Nephron progenitor cell (in vitro differentiated cells): ENCODE measurements at regions not wholly inside any gene's neighbourhood (a gene's known extent, or its start where the extent isn't known, plus 50 kb on each side); places are given as distances from the start of the nearest gene placed in this dataset.

Source experiments
- DNase-seq: peaks from one replicate; pipeline ENCODE4 v3.0.0; 2021
- H3K27ac Mint-ChIP-seq: 2 replicates; pipeline ENCODE4 v1.8.0; 2021; ENCODE audit warnings: mild to moderate bottlenecking, moderate library complexity, mixed read lengths
- H3K27me3 Mint-ChIP-seq: 2 replicates; pipeline ENCODE4 v1.8.0; 2021; ENCODE audit warnings: mild to moderate bottlenecking, low read depth, mixed read lengths; ENCODE audit not compliant: poor library complexity
- H3K36me3 Mint-ChIP-seq: 2 replicates; pipeline ENCODE4 v1.8.0; 2021; ENCODE audit warnings: low read depth, mixed read lengths
- H3K4me1 Mint-ChIP-seq: 2 replicates; pipeline ENCODE4 v1.8.0; 2021; ENCODE audit warnings: mixed read lengths
- H3K4me3 Mint-ChIP-seq: 2 replicates; pipeline ENCODE4 v1.8.0; 2021; ENCODE audit warnings: mild to moderate bottlenecking, moderate library complexity, mixed read lengths
- H3K9me3 Mint-ChIP-seq: 2 replicates; pipeline ENCODE4 v1.8.0; 2021; ENCODE audit warnings: mild to moderate bottlenecking, moderate library complexity, mixed read lengths
- TF ChIP-seq, protein P1 (sequence below): fragments of 200-600 bp; sonication (generic); IDR thresholded peaks from 2 replicates; pipeline ENCODE4 v1.5.0; 2021; ENCODE audit warnings: antibody characterized with exemption

- no peak overlapping the region for H3K4me3 Mint-ChIP-seq
- H3K4me1 Mint-ChIP-seq, result peaks cover 23% of the 10 kb centered on the region
- TF ChIP-seq, protein P1, sequence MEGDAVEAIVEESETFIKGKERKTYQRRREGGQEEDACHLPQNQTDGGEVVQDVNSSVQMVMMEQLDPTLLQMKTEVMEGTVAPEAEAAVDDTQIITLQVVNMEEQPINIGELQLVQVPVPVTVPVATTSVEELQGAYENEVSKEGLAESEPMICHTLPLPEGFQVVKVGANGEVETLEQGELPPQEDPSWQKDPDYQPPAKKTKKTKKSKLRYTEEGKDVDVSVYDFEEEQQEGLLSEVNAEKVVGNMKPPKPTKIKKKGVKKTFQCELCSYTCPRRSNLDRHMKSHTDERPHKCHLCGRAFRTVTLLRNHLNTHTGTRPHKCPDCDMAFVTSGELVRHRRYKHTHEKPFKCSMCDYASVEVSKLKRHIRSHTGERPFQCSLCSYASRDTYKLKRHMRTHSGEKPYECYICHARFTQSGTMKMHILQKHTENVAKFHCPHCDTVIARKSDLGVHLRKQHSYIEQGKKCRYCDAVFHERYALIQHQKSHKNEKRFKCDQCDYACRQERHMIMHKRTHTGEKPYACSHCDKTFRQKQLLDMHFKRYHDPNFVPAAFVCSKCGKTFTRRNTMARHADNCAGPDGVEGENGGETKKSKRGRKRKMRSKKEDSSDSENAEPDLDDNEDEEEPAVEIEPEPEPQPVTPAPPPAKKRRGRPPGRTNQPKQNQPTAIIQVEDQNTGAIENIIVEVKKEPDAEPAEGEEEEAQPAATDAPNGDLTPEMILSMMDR, result no peak
- H3K27ac Mint-ChIP-seq, result peak overlapping the region; percentile 66
- H3K9me3 Mint-ChIP-seq, result peaks cover 4% of the 10 kb centered on the region
- no peak for DNase-seq
- H3K36me3 Mint-ChIP-seq, result no peaks in the 10 kb centered on the region
- peaks cover 57% of the 10 kb centered on the region for H3K27me3 Mint-ChIP-seq
Observed at GRCh38 chr11:64455456-64456261, 96.7 kb downstream of the RPS6KA4 start.

GRCh38 chr11:64456509-64457320 is 97.8 kb downstream of the RPS6KA4 start:
- H3K4me3 Mint-ChIP-seq, result no peak overlapping the region
- no peak overlapping the region for H3K27ac Mint-ChIP-seq
- DNase-seq, result no peak
- peaks cover 21% of the 10 kb centered on the region for H3K4me1 Mint-ChIP-seq
- H3K9me3 Mint-ChIP-seq, result peaks cover 4% of the 10 kb centered on the region
- no peaks in the 10 kb centered on the region for H3K36me3 Mint-ChIP-seq
- peaks cover 53% of the 10 kb centered on the region for H3K27me3 Mint-ChIP-seq
- TF ChIP-seq, protein P1, result no peak

- peaks cover 53% of the 10 kb centered on the region for H3K27me3 Mint-ChIP-seq
- DNase-seq, result no peak
- peaks cover 4% of the 10 kb centered on the region for H3K9me3 Mint-ChIP-seq
- H3K27ac Mint-ChIP-seq, result no peak overlapping the region
- no peak overlapping the region for H3K4me3 Mint-ChIP-seq
- H3K36me3 Mint-ChIP-seq, result no peaks in the 10 kb centered on the region
- H3K4me1 Mint-ChIP-seq, result peaks cover 18% of the 10 kb centered on the region
- TF ChIP-seq, protein P1, result no peak
Observed at GRCh38 chr11:64457416-64458010, 98.2 kb upstream of the SLC22A11 start.

GRCh38 chr11:64458997-64459396 is 96.7 kb upstream of the SLC22A11 start:
- H3K9me3 Mint-ChIP-seq, result no peaks in the 10 kb centered on the region

GRCh38 chr11:64459609-64460008 is 96.1 kb upstream of the SLC22A11 start:
- Mint-ChIP-seq H3K9me3 (no peaks in the 10 kb centered on the region), H3K27me3 (peaks cover 42% of the 10 kb centered on the region), H3K4me3 (no peak overlapping the region), H3K36me3 (no peaks in the 10 kb centered on the region), H3K4me1 (peaks cover 18% of the 10 kb centered on the region), H3K27ac (no peak overlapping the region)
- DNase-seq, result no peak
- TF ChIP-seq, protein P1, result no peak

More at GRCh38 chr11:64458997-64459396, 96.7 kb upstream of the SLC22A11 start:
- no peak for DNase-seq
- Mint-ChIP-seq H3K4me1 (peaks cover 18% of the 10 kb centered on the region), H3K36me3 (no peaks in the 10 kb centered on the region), H3K4me3 (no peak overlapping the region), H3K27ac (no peak overlapping the region), H3K27me3 (peaks cover 43% of the 10 kb centered on the region)
- TF ChIP-seq, protein P1, result no peak
